GM18519 (cell line): ENCODE measurements at regions not wholly inside any gene's neighbourhood (a gene's known extent, or its start where the extent isn't known, plus 50 kb on each side); places are given as distances from the start of the nearest gene placed in this dataset.
"Not testable (repeated sequence)": the region's sequence is repeated elsewhere in the genome, so short reads cannot be mapped to it uniquely, and the experiment has no call there.

Experiments
- ATAC-seq: cut with Tn5 transposase; IDR thresholded peaks from one replicate; pipeline ENCODE4 v1.9.1; 2021; ENCODE audit warnings: mild to moderate bottlenecking, moderate library complexity; ENCODE audit not compliant: unreplicated experiment, low FRiP score

- peak; percentile 95 for ATAC-seq
These were observed 146.9 kb downstream of the GPR85 start for GRCh38 chr7:112939574-112940313.

GRCh38 chr7:112938863-112939573, 147.6 kb downstream of the GPR85 start:
- no peak for ATAC-seq

- ATAC-seq: no peak
These were observed 147.6 kb upstream of the TMEM168 start for GRCh38 chr7:112937651-112938415.

GRCh38 chr7:112933598-112933997, 143.4 kb upstream of the TMEM168 start:
- ATAC-seq: no peak

GRCh38 chr7:112930787-112931186, 140.6 kb upstream of the TMEM168 start:
- no peak for ATAC-seq

- ATAC-seq: no peak
These were observed 139.2 kb upstream of the TMEM168 start for GRCh38 chr7:112929421-112929820.

GRCh38 chr7:112926018-112926417, 135.8 kb upstream of the TMEM168 start:
- ATAC-seq: no peak

GRCh38 chr7:112922546-112922945, 132.4 kb upstream of the TMEM168 start:
- ATAC-seq: not testable (repeated sequence)

- ATAC-seq: not testable (repeated sequence)
These were observed 126.2 kb upstream of the TMEM168 start for GRCh38 chr7:112916431-112916830.

GRCh38 chr7:112908086-112908485, 117.9 kb upstream of the TMEM168 start:
- no peak for ATAC-seq

- no peak for ATAC-seq
These were observed 117.5 kb upstream of the TMEM168 start for GRCh38 chr7:112907658-112908057.

GRCh38 chr7:112905950-112906349, 115.8 kb upstream of the TMEM168 start:
- no peak for ATAC-seq

- ATAC-seq: no peak
These were observed 115.2 kb upstream of the TMEM168 start for GRCh38 chr7:112905413-112905812.

GRCh38 chr7:112898432-112899290, 108.5 kb upstream of the TMEM168 start:
- peak; percentile 85 for ATAC-seq

GRCh38 chr7:112897839-112898431, 107.7 kb upstream of the TMEM168 start:
- no peak for ATAC-seq

GRCh38 chr7:112896026-112896601, 105.9 kb upstream of the TMEM168 start:
- no peak for ATAC-seq

GRCh38 chr7:112892263-112892662, 102.1 kb upstream of the TMEM168 start:
- ATAC-seq: no peak

- ATAC-seq: no peak
These were observed 101.5 kb upstream of the TMEM168 start for GRCh38 chr7:112891698-112892097.

- ATAC-seq: no peak
These were observed 99.7 kb upstream of the TMEM168 start for GRCh38 chr7:112889834-112890438.
